ENCODE measurements at regions not wholly inside any gene's neighbourhood (a gene's known extent, or its start where the extent isn't known, plus 50 kb on each side); places are given as distances from the start of the nearest gene placed in this dataset.

DNA sequence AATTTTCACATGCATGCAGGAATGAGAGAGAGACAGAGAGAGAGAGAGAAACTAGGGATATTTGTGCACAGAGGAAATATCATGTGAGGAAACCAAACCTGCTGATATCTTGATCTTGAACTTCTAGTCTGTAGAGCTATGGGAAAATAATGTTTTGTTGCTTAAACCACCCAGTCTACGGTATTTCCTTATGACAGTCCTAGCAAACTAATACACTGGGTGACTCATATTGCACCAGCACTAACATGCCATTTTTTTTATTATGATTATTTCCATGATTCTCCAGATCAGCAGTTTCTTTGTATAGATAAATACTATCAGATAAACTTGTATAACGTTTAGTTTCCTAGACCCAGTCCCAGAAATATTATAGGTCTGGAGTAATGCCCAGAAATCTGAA lies 1259.0 kb downstream of the ZPLD1 start:
- DNase-seq, result no peak

DNA sequence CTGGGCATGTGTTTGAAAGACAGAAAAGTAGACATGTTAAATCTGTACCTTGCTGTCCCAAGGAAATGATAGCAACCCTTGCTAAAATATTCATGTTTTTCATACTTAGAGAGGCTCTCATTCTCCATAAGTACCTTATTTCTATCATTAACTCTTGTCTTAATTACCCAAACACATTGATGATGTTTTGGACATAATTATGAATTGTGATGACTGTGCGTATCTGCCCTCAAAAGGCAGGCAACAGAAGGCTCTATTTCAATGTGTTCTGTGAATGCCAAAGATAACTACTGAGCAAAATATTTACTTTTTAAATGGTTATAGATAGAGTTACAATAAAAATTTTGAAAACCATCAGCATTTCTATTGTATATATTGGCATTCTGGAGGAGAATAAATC lies 1263.8 kb downstream of the ZPLD1 start:
- DNase-seq, result no peak

DNA sequence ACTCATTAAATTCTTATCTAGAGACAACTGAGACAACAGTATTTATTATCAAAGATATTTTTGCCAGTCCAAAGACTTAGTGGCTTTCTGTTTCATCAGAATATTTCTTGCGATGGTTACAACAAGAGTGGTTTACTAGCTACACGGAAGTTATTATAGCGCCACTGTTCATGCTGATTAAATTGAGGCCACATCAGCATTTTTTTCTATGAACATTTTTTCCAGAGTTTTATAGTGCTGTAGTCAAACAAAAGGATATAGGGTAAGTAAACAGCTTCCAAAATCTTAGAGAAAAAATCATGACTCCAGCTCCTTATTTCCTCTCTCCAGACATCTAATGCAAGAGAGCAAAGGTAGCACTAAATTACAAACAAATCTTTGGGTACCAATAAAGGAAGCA lies 1264.4 kb downstream of the ZPLD1 start:
- no peak for DNase-seq

- no peak for DNase-seq
Measured at GRCh38 chr3:103705641-103706040, 1270.8 kb downstream of the ZPLD1 start.

GRCh38 chr3:103706671-103707070 lies 1271.9 kb downstream of the ZPLD1 start:
- DNase-seq, result no peak

DNA sequence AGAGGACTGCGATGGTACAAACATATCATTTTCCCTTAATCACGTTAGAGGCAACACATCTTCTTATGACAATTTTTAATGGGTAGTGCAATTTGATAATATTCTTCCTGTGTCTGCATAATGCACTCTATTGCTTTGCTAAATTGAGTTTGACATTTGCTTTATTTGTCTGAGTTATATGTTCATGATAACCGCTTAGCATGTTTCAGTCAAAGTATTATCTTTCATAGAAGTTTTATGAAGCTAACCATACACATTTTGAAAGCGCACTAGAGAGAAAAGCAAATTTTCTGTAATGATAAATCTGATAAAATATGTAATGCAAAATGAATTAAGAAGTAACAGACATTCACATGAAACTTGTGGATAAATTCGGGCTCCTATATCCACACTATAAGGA lies 1276.9 kb downstream of the ZPLD1 start:
- DNase-seq, result no peak

DNA sequence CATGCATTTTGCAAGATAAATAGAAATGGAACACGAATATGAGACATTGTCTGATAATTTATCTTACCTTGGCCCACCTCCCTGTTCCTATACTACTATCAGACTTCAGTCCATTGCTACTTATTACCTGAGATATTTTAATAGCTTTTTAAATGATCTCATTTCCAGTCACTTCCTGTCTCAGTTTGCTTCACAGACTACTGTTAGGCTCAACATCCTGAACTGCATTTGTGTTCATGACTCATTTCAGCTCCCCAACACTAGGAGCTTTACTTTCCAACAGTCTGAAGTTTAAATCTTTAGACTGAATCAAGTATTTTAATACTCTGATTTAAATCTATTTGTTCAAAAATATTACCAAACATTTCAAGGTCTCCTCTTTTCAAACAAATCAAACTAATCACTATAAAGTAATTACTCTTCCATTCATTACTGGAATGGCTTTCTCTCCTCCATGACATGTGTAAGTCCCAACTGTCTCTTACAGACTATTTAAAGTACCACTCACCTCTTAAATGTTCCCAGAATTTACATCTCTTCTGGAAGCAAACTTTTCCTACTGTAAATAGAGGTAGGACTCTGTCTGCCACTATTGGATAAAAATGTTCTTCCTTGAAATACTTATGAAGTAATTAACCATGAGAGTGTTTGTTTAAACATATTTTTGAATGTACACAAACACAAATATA lies 1277.6 kb downstream of the ZPLD1 start:
- DNase-seq, result no peak

DNA sequence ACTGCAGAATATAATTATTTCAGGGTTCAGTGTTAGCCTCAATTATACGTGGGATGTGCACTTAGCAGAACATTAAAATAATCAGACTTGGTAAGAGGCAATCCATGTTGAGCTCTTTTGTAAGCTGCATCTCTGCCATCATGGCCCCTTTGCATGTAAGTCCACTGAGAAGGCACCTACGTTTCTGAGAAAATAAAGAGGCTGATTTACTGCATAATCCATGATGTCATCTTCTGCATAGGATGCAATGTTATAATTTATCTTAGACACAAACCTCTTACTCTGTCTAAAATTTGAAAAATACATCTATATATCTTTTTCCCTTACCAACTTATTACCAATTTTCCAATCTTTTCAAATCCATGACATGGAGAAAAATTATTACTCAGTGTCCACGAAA lies 1294.7 kb downstream of the ZPLD1 start:
- no peak for DNase-seq

GRCh38 chr3:103730744-103731143 lies 1295.9 kb downstream of the ZPLD1 start:
- DNase-seq, result no peak

- no peak for DNase-seq
Measured at GRCh38 chr3:103752986-103753385, 1318.2 kb downstream of the ZPLD1 start.

DNA sequence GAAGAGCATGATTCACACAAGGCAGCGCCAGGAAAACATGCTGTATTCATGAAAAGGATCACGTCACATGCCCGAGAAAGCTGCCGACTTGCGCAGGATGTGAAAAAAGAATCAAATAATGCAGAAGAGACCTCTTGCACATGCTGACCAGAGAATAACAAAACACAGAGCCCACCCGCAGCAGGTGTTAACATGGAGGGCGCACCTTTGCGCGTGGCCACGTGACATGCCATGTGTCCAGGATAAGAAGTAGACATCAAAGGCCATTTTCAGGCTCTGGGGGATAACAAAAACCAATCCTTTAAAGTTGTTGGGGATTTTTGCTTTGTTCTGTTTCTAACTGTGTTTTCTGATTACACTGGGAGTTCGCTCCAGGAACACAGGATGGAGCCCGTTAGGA lies 1332.8 kb downstream of the ZPLD1 start:
- no peak for DNase-seq

DNA sequence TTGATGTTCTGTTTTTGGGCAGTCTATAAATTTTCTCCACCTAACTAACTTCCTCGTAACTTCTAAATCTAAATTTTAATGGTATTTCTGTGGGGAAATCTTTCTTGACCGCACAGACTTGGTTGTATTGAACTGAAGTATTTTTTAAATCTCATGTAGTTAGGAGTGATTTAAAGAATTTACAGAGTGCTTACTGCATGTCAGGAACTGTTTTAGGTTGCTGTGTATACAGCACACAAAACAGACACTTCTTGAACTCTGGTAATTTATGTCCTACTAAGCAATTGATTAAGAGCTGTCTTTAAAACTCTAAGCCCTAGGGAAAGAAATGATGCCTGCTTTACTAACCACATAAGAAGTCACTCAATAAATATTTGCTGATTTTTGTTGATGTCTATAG lies 1350.2 kb downstream of the ZPLD1 start:
- DNase-seq, result no peak

GRCh38 chr3:103785537-103785936 lies 1350.7 kb downstream of the ZPLD1 start:
- no peak for DNase-seq

DNA sequence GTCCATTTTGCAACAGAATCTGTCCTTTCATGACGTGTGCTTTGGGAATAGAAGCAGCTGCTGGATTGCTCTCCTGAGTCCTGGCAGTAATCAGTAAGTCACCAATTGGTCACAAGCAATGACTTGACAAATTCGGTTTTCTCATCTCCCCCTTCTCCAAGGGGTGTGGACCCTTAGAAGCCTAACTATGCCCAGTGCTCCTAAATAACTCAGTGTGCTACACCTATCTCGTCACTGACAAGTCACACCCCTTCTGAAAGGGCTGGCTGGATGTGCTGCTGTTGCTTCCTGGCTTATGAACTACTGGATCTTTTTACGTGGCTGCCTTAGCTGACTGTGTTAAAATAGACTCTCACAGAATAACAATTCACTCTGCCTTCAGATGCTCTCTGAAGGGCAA lies 1351.5 kb downstream of the ZPLD1 start:
- no peak for DNase-seq

GRCh38 chr3:103787164-103787871 lies 1352.5 kb downstream of the ZPLD1 start:
- no peak for DNase-seq

GRCh38 chr3:103787879-103788278 lies 1353.1 kb downstream of the ZPLD1 start:
- no peak for DNase-seq

- DNase-seq, result no peak
Measured at GRCh38 chr3:103791786-103792515, 1357.1 kb downstream of the ZPLD1 start.

DNA sequence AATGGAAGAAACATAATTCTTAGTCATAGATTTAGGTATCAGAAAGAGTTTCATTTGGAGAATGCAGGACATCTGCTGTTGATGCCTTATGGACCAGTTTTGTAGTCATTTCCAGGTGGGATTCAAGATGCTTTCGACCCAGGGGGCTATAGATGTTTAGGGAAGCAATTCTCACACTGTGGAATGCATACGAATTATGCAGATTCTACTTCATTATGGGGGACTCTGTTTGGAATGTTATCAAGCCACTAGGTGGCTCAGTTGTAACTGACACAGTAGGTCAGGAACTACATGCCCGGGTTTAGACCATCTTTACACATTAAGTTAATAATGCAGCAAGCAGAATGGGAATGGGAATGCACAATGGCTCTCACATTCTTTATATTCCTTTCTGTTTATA lies 1359.8 kb downstream of the ZPLD1 start:
- DNase-seq, result no peak

DNA sequence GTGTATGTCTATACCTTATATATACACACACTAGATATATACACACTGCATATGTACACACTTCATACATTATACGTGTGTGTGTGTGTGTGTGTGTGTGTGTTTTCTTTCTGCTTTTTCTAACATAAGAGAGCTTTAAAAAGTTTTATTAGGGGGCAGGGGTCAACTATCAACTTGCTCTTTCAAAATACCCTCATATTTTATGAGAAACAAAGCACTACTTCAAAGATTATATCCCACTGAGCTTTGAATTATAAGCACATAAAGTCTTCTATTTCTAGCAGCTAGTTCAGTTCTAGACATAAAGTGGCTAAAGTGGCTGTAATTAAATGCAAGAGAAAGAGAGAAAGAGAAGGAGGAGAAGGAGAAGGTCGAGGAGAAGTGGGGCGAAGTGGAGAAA lies 1361.3 kb downstream of the ZPLD1 start:
- no peak for DNase-seq

DNA sequence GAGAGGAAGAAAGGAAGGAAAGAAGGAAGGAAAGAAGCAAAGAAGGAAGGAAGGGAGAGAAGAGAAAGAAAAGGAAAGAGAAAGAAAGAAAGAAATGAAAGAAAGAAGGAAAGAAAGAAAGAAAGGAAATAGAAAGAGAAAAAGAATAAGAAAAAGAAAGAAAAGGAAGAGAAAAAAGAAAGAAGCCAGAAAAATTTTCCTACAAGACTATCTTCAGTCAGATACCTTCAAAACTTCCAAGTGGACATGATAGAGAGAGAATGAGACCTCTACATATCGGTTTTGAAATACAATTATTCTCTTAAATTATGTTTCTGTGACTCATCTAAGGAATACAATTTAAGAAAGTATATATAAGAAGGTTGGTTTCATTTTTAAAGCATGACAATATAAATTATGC lies 1369.0 kb downstream of the ZPLD1 start:
- DNase-seq, result no peak

DNA sequence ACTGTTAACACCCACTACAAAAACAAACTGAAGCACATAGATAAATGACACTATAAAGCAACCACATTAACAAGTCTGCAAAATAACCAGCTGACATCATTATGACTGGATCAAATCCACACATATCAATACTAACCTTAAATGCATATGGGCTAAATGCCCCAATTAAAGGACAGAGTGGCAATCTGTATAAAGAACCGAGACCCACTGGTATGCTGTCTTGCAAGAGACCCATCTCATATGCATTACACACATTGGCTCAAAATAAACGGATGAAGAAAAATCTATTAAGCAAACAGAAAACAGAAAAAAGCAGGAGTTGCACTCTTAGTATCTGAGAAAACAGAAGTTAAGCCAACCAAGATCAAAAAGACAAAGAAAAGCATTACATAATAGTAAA lies 1375.4 kb downstream of the ZPLD1 start:
- no peak for DNase-seq

DNA sequence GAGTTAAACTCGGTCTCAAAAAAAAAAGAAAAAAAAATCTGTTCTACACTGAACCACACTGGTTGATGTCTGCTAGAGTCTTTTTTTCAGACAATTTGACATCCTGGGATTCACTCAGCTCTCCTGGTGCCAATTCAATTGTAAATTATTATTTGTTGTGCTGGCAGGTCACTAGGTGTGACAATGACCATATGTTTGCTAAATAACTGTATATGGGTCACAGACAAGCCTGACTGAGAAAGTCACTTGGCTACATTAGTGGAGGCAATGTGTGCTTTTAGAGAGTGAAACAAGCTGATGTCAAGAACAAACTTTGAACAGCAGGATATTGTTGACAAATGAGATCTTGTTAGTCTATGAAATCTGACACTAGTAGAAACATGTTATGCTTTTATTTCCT lies 1379.1 kb downstream of the ZPLD1 start:
- DNase-seq, result no peak

GRCh38 chr3:103818398-103818797 lies 1383.6 kb downstream of the ZPLD1 start:
- DNase-seq, result no peak

GRCh38 chr3:103818800-103819199 lies 1384.0 kb downstream of the ZPLD1 start:
- no peak for DNase-seq
